IPS-NIHi7 (cell line): ENCODE measurements at regions not wholly inside any gene's neighbourhood (a gene's known extent, or its start where the extent isn't known, plus 50 kb on each side); places are given as distances from the start of the nearest gene placed in this dataset.
"Not testable (repeated sequence)": the region's sequence is repeated elsewhere in the genome, so short reads cannot be mapped to it uniquely, and the experiment has no call there.

Experiments used
- DNase-seq: peaks from one replicate; pipeline ENCODE4 v3.0.0; 2012; ENCODE audit warnings: mixed read lengths; ENCODE audit errors: extremely low spot score

DNA sequence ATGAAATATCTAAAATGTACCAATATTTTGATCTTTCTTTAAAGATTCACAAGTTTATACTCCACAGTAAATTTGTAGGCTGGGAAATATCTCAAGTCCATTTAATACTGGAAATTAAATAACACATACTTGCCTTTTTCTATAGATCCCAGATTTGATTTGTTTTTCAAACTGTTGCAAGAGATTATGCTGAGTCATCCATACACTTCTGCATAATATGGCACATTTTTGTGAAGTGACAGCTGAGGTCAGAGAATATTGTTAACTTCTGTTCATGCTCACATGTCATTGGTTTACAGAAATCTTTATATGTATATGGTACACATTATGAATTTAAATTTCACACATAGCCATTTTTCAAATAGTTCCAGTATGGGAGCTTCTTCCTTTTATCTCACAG lies 1066.3 kb upstream of the NUDT12 start:
- DNase-seq, result no peak

DNA sequence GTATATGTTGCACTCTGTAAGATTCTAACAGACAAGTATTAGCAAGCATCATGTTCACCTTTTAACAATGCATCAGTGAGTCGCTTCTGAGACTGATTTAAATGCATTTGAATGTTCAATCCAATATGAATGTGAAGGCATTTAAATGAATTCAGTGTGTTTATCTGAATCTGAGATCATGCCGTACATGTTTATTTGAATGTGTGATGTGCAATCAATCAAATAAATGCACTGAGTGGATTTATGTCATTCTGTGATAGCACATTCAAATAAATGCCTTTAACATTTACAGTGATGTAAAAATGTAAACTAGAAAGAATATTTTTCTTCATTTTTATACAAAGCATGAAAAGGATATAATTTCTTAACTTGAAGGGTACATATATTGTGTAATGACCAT lies 1063.5 kb upstream of the NUDT12 start:
- no peak for DNase-seq

DNA sequence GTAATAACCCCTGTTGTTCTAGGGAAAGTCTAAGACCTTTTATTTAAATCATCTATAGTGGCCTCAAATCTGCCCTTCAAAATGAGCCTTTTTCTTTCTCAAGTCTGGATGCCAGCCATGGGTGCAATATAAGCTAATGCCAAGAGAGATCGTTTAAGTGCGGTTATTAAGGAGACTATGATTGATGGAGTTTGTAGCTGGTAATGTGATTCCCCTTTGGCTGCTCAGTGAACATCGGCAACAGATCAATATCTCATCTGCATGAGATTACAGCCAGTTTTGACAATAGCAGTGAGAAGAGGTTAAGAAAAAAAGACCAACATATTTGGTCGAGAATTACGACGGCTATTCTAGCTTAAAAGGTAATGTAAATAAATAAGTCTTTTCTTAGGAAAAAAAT lies 1049.4 kb upstream of the NUDT12 start:
- DNase-seq, result no peak

DNA sequence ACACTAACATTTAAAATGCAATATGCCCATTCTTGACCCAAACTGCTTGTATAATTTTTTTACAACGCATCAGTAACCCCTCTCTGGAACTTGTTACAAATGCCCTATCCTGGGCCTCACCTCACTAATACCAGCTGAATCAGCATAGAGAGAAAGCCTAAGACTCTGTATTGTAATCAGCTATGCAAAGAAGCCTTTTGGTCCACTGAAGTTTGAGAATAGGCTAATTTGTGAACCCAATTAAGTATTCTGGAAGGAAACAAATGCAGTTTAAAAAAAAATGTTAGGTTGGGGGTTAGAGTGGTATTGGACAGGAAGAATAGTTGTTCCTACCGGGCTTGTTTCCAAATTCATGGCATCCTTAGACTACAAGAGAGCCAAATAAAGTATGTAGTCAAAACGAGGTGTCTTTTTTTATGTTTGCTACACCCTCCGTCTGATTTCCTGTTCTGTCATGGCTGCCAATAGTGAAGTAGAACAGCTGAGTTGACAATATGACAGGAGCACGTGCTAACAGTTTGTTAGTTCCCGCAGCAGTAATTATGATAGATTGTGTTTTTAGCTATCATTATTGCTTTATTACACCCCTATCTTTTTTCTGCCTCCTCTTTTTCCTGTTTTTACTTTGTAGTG lies 1048.7 kb upstream of the NUDT12 start:
- DNase-seq, result no peak

DNA sequence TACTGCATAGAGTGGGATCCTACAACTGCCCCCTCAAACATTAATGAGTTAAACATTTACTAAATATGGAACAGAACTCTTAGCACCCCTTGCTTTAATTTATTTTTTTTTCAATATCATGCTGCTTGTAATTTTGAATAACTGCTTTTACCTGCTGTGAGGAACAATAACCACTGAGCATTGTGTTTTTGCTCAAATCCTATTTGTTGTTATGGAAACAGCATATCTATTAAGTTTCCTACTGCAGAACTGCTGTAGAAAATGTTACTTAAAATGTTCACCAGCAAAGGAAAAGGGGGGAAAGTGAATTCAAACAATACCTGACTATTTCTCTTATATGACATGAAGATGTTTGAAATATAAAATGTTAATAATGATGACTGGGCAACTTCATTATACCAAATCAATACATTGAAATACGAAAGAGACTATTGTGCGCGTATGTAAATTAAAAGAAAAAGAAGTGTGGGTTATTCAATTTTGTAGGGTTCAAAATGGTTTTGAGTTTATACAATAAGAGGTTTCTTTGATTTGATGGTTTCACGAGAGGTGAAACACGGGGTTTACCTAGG lies 1043.8 kb upstream of the NUDT12 start:
- no peak for DNase-seq

DNA sequence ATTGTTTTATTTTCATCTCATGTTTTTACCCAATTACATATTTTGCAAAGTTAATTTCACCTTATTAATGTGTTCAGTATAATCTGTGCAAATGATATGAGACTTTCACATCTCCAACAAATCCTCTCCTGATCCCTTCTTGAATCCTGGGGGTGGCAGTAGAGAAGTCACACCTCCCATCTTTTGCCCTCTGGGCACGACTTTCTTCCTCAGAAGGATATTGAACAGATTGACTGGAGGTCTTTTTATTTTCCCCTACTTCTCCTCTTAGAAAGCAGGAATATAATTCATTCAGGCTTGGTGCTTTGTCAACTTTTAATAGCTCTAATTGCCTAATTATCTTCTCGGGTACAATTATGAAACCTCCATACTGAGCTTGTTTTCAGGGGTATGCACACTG lies 1037.1 kb upstream of the NUDT12 start:
- no peak for DNase-seq

DNA sequence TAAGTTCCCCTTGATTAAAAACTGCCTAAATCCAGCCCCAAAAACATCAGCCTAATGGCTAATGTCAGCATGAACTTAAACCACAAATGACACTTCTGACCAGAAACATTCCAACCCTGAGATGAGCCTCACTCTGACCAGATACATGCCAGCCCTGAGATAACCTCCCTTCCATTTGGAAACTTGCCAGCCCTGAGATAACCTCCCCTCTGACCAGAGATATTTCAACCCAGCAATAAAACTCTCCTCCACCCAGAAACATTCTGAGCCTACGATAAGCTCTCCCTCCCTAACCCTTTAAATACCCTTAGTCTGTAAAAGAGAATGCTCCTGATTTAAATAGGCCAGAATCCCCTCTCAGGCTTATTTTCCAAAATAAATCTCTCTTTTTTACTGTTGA lies 1035.7 kb upstream of the NUDT12 start:
- no peak for DNase-seq

DNA sequence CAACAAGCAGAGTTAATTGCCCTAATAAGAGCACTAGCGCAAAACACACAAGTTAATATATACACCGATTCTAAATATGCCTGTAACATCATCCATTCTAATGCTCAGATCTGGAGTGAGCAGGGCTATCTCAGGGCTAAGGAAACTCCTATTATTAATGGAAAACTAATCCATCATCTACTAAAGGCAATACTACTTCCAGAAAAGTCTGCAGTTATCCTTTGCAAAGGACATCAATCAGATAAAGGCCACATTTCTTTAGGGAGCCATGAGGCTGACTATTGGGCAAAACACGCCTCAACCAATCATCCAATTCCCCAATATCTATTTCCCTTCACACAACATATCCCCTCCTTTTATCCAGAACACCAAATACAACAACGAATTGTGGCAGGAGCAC lies 1032.3 kb upstream of the NUDT12 start:
- no peak for DNase-seq

DNA sequence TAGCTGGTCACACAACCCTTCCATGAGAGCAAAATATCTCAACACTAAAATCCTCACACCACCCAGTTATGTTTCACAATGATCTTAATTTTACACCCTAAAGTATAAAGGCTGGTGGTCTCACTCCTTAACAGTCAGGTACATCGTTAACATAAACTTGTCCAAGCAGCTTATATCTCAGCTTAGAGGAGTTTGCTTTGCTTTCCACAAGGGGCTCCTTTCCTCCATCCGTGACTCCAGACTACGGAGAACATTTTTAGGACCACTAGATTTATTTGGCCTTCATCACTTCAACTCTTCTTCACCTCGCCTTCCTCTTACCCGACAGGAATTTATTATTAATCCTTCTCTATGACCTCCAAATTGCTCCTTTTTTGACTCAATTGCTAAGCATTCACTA lies 1014.1 kb upstream of the NUDT12 start:
- DNase-seq, result no peak

DNA sequence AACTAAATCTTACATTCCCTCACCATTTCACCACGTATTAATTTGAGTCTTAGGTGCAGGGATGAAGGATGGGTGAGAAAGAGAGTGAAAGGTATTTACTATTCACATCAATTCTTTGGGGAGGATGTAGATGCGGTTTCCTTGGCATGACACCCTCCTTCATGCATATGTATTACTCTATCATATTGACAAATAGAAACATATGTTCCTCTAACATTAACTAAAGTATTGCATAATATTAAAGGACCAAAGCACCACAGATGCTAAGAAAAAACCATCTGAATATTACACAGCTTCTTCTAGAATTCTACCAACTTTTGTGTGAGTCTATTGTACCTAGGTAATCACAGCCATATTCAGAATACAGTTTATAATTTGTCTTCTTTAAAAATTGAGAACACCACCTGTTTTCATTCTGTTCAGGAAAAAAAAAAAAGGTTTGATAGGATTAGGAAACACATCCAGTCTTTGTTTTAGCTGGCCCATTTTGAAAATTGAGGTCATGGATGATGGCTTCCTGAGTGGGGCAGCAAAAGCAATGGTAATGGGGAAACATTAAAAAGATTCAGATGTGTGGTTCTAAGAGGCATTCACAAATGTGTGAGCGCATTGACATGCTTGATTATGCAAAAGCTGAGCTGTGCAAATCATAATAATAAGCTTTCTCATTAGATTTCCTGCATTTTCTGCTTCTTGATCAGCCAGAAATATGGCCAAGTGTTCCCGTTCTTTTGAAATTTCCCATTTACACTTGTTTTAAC lies 1011.5 kb upstream of the NUDT12 start:
- no peak for DNase-seq

DNA sequence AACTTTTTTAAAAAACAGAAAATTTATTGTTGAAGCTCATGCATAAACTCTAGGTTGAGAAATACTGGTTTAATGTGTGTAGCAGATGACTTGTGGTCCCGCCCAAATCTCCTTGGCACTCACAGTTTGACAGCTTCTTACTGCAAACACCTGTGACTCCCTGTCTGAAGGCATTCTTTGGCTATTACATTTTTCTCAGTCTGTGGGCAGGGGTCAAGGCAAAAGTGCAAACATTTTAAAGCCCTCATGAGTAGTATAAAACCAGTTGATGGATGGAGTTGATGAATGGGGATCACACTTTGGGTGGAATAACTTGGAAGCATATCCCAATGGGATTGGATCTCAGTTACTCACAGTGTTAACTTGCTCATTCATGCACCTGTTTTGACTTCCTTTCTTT lies 1007.0 kb upstream of the NUDT12 start:
- DNase-seq, result no peak

DNA sequence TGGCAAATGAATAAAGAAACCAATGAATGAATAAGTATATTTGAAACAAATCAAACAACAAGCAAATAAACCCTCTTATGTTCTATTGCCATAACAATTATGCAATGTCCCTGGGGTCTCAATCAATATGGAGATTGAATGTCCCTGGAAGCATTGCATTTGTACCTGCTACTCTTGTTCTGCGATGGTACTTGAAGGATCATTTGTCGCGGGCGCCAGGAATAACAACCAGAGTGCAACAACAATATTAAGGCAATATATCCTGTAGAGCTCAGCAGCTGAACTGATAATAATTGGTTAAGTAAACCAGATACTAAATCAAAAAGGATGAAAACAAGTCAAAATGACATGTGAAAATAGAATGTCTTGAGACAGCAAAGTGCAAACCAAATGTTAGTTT lies 1001.9 kb upstream of the NUDT12 start:
- DNase-seq, result no peak

DNA sequence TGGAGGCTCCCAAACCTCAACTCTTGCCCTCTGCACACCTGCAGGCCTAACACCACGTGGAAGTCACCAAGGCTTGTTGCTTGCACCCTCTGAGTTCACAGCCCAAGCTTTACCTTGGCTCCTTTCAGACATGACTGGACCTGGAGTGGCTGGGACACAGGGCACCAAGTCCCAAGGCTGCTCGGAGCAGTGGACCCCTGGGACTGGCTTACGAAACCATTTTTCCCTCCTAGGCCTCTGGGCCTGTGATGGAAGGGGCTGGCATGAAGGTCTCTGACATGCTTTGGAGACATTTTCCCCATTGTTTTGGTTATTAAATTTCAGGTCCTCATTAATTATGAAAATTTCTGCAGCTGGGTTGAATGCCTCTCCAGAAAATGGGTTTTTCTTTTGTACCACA lies 994.4 kb upstream of the NUDT12 start:
- no peak for DNase-seq

DNA sequence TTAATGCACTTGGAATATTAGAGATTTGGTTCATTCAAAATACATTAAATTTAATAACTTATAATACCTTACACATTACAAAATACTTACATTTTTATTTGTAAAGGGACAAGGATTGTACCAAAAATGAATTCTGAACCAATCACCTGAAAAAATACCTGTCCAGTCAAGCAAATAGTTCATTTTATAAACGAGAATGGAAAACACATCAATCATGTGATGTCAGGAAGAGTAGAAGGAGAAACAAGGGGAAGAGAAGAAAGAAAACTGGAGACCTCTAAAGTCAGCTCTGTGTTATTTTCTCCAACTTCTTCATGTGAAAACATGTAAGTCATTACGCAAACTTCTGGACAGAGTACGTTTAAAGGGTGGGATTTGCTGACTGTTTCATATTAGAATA lies 989.0 kb upstream of the NUDT12 start:
- DNase-seq, result no peak

DNA sequence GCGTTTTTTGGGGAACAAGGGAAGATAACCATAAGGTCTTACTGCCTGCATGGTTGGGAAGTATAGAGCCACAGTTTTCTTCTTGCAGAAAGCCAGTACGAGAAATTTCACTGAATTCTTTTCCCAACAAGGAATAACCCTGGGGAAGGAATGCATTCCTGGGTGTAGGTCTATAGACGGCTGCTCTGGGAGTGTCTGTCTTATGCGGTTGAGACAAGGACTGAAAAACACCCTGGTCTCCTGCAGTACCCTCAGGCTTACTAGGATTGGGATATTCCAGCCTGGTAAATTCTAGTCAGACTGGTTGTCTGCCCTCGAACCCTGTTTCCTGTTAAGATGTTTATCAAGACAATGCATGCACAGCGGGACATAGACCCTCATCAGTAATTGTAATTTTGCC lies 984.3 kb upstream of the NUDT12 start:
- not testable (repeated sequence) for DNase-seq

DNA sequence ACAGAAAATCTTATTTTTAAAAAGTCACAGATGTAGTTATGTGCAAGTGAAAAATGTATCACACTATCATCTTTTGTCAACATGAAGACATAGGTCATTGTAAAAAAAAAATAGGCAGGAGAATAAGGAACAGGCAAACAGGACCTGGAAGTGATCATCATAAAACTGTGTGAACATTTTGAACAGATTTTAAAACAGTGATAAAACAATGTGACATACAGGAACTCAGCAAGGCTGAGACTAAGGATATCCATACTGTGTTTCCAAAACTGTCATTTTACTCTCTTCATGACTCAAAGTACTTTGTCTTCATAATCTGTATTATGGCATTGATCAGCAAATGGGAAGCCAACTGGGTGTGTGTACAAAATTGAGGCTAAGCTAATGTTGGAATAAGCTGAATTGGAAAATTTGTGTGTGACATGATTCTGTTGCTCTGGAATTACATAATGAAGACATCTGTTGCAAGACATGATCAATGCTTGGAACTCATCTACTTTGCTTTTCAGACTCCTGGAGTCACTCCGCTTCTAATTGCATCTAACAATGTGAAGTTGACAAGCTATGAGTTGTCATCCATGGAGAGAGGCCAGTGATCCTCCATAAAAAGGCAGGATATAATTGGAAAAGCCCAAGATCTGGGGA lies 978.7 kb upstream of the NUDT12 start:
- DNase-seq, result no peak

DNA sequence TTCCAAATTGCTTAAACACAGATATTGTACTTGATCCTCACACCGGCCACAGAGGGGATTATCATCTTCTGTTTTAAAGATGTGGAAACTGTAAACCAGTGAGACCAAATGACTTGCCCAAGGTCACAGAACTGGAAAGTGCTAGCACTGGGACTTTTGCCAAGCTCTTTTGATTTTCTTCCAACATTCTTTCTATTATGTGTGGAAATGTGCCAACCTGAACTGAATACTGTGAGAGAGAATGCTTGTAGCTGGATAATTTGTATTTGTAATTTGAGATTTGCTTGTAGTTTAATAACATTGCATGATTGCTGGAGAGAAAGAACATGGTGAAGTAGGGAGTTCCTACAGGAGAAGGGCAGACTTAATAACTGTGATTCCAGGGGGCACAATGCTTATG lies 977.9 kb upstream of the NUDT12 start:
- no peak for DNase-seq

DNA sequence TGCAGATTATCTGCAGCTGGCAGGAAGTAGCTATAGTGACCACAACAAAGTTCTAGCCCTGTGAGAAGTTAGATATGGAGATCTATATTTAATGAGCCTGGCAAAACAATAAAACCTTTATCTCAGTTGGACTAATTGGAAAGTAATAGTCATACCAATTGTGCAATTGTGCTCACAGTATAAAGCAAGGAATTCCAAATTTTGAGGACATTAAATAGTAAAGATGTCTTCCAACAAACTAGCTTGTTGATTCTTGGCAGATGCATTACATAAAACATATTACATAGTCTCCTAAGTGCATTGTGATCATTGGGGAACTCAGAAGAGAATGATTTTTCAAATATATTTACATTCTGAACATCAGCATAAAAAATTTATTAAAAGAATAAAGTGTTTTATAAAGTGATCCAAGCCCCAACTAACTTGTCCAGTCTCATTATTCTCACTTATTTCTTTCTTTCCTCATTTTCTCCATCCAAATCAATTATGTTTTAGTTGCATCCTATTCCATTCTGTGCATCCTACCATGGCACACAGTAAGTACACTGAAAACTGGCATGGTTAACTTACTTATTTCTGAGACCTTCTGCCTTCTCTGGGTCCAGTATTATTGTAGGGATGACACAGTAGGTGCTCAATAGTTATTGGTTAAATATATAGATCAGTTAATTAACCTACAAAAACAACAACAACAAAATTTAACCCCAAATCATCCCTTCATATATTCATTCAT lies 977.2 kb upstream of the NUDT12 start:
- no peak for DNase-seq

DNA sequence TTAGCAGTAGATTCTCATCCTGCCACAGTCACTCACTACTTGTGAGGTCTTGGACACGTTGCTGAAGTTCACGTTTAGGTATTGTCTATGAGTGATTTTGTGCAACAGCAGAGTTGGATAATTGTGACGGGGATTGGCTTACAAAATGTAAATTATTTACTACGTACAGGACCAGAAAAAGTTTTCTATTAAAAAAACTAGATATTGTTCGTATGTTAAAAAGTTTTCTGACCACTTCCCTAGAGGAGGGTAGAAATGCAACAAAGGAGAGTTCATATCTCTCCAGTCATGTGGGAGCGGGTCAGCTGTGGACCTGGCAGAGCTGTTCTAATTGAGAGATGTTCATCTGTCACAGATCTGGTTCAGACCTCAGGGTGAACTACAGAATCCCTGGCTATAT lies 976.1 kb upstream of the NUDT12 start:
- no peak for DNase-seq

DNA sequence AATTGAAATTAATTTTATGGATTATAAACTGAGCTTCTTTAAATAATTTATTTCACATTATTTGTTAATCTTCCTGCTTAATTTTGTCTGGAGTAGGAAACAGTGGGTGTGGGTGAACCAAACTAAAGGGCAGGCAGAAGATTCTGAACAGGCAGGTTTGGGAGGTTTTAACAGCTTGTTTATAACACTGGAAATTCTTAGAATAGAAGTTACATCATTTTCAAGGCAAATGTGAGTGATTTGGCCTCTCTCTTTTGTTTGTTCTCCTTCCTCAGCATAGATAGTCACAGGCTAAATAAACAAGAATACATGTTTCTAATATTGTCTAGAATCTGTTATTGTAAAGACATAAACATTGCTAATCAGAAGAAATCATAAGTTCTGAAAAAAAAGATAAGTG lies 970.9 kb upstream of the NUDT12 start:
- no peak for DNase-seq

DNA sequence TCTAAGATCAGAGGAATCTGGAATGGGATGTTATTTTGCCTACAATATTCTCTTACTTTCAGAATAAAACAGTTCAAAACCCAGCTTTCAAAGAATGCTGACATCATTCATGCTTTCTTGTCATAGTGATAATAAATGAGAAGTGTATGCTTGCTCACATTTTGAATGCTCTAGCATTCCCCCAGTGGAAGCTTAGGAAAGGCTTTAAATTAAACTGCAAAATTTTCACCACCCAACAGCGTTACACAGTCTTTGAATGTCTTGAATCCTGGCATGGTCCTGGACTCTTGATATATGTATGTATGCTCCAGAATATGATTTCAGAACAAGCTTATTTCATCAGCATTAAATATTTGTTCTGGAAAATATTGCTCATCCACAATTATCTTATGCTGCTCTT lies 964.3 kb upstream of the NUDT12 start:
- no peak for DNase-seq

DNA sequence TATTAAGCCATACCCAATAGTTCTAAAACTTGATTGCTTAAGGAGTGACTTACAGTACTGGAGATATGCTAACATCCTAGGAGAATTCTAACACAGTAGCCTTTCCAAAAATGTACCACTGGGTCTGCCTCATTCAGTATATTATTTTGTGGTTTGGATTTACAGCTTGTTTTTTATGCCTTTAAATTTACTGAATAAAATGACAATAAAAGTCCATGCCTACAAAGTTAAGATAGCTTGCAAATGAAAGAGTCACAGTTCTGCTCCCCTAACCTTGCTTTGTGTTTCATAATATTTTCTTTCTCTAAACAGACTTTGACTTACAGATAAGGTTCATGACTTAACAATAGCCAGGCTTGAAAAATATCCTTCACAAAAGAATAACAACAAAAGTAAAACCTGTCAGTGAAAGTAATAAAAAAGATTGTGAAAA lies 951.1 kb upstream of the NUDT12 start:
- no peak for DNase-seq
